OCI-LY3 (cell line): ENCODE measurements at regions not wholly inside any gene's neighbourhood (a gene's known extent, or its start where the extent isn't known, plus 50 kb on each side); places are given as distances from the start of the nearest gene placed in this dataset.

Source experiments
- H2AFZ ChIP-seq: fragments of 200-600, 300-600 bp; shearing (Covaris generic); 2 replicates; pipeline ENCODE4 v1.6.0; 2014; ENCODE audit warnings: antibody characterized with exemption, low read depth, low read length
- H3K27ac ChIP-seq: fragments of 200-600, 300-600 bp; sonication (generic); 2 replicates; pipeline ENCODE4 v1.5.1; 2014; ENCODE audit warnings: mild to moderate bottlenecking, low read length, moderate library complexity, mixed read lengths
- H3K27me3 ChIP-seq: fragments of 200-600, 300-600 bp; sonication (generic); 2 replicates; pipeline ENCODE4 v1.6.1; 2014; ENCODE audit warnings: low read depth, low read length, mixed read lengths
- H3K36me3 ChIP-seq: fragments of 200-600, 300-600 bp; sonication (generic); replicated peaks from 2 replicates; pipeline ENCODE3; 2014; ENCODE audit warnings: low read depth, low read length, mixed read lengths
- H3K4me1 ChIP-seq: fragments of 300-600, 200-600 bp; sonication (generic); 2 replicates; pipeline ENCODE4 v1.6.1; 2014; ENCODE audit warnings: low read length, mixed read lengths
- H3K4me2 ChIP-seq: fragments of 200-600, 300-600 bp; sonication (generic); 2 replicates; pipeline ENCODE4 v1.6.1; 2014; ENCODE audit warnings: low read length, mixed read lengths
- H3K4me3 ChIP-seq: fragments of 300-600, 200-600 bp; sonication (generic); 2 replicates; pipeline ENCODE4 v1.5.1; 2014; ENCODE audit warnings: antibody characterized with exemption, mild to moderate bottlenecking, low read length, moderate library complexity
- H3K79me2 ChIP-seq: fragments of 300-600, 200-600 bp; shearing (Covaris generic); 2 replicates; pipeline ENCODE4 v1.6.1; 2014; ENCODE audit warnings: mild to moderate bottlenecking, low read length, mixed read lengths
- H3K9ac ChIP-seq: fragments of 300-600, 200-600 bp; shearing (Covaris generic); 2 replicates; pipeline ENCODE4 v1.6.0; 2014; ENCODE audit warnings: mild to moderate bottlenecking, low read length, moderate library complexity
- H3K9me3 ChIP-seq: fragments of 200-600, 300-600 bp; shearing (Covaris generic); 2 replicates; pipeline ENCODE4 v1.6.1; 2014; ENCODE audit warnings: low read length, mixed read lengths; ENCODE audit not compliant: insufficient read depth
- H4K20me1 ChIP-seq: fragments of 200-600, 300-600 bp; sonication (generic); 2 replicates; pipeline ENCODE4 v1.6.1; 2016; ENCODE audit warnings: low read length, mixed read lengths; ENCODE audit not compliant: insufficient read depth
- EZH2phosphoT487 ChIP-seq: fragments of 200-600 bp; shearing (Covaris generic); IDR thresholded peaks from 2 replicates; pipeline ENCODE4 v1.6.1; 2018; ENCODE audit warnings: antibody characterized with exemption, mixed run types, low read depth
- TF ChIP-seq, protein P1 (sequence below): fragments of 200-600, 300-600 bp; sonication (generic); IDR thresholded peaks from 2 replicates; pipeline ENCODE4 v1.5.1; 2014; ENCODE audit warnings: antibody characterized with exemption, low read length, low read depth

- no peak overlapping the region for H3K4me3 ChIP-seq
- no peak overlapping the region for H3K4me2 ChIP-seq
- no peak overlapping the region for H2AFZ ChIP-seq
- H4K20me1 ChIP-seq = no peaks in the 10 kb centered on the region
- peaks cover 7% of the 10 kb centered on the region; the same call in 1 of the 2 replicates for H3K4me1 ChIP-seq
- TF ChIP-seq, protein P1, sequence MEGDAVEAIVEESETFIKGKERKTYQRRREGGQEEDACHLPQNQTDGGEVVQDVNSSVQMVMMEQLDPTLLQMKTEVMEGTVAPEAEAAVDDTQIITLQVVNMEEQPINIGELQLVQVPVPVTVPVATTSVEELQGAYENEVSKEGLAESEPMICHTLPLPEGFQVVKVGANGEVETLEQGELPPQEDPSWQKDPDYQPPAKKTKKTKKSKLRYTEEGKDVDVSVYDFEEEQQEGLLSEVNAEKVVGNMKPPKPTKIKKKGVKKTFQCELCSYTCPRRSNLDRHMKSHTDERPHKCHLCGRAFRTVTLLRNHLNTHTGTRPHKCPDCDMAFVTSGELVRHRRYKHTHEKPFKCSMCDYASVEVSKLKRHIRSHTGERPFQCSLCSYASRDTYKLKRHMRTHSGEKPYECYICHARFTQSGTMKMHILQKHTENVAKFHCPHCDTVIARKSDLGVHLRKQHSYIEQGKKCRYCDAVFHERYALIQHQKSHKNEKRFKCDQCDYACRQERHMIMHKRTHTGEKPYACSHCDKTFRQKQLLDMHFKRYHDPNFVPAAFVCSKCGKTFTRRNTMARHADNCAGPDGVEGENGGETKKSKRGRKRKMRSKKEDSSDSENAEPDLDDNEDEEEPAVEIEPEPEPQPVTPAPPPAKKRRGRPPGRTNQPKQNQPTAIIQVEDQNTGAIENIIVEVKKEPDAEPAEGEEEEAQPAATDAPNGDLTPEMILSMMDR = no peak
- TF ChIP-seq EZH2phosphoT487 = no peak
- peaks cover 17% of the 10 kb centered on the region for H3K27me3 ChIP-seq
- H3K27ac ChIP-seq = no peak overlapping the region
- no peaks in the 10 kb centered on the region for H3K9me3 ChIP-seq
- H3K9ac ChIP-seq = no peak overlapping the region
- no peaks in the 10 kb centered on the region for H3K36me3 ChIP-seq
- no peaks in the 10 kb centered on the region for H3K79me2 ChIP-seq
Measured at GRCh38 chr4:152160225-152160800, 375.6 kb downstream of the FBXW7 start.

GRCh38 chr4:152159773-152160172 lies 376.1 kb downstream of the FBXW7 start:
- Histone ChIP-seq H2AFZ (no peak overlapping the region), H3K4me2 (no peak overlapping the region), H3K4me3 (no peak overlapping the region), H3K27me3 (peaks cover 17% of the 10 kb centered on the region), H3K36me3 (no peaks in the 10 kb centered on the region), H3K27ac (no peak overlapping the region), H3K79me2 (no peaks in the 10 kb centered on the region), H3K4me1 (peaks cover 11% of the 10 kb centered on the region; the same call in 1 of the 2 replicates), H3K9ac (no peak overlapping the region), H4K20me1 (no peaks in the 10 kb centered on the region), H3K9me3 (no peaks in the 10 kb centered on the region)
- TF ChIP-seq EZH2phosphoT487 = no peak

GRCh38 chr4:152158225-152158624 lies 377.7 kb downstream of the FBXW7 start:
- TF ChIP-seq, protein P1 = no peak
- TF ChIP-seq EZH2phosphoT487 = no peak
- H3K27ac ChIP-seq = no peak overlapping the region
- no peaks in the 10 kb centered on the region for H3K9me3 ChIP-seq
- no peak overlapping the region for H3K4me2 ChIP-seq
- no peaks in the 10 kb centered on the region for H3K79me2 ChIP-seq
- H4K20me1 ChIP-seq = no peaks in the 10 kb centered on the region
- no peak overlapping the region for H2AFZ ChIP-seq
- H3K4me3 ChIP-seq = no peak overlapping the region
- H3K4me1 ChIP-seq = peaks cover 11% of the 10 kb centered on the region; the same call in 1 of the 2 replicates
- H3K27me3 ChIP-seq = peaks cover 8% of the 10 kb centered on the region
- H3K9ac ChIP-seq = no peak overlapping the region
- H3K36me3 ChIP-seq = no peaks in the 10 kb centered on the region

GRCh38 chr4:152157629-152158028 lies 378.3 kb downstream of the FBXW7 start:
- H3K4me3 ChIP-seq = no peak overlapping the region
- H3K79me2 ChIP-seq = no peaks in the 10 kb centered on the region
- peaks cover 11% of the 10 kb centered on the region; the same call in 1 of the 2 replicates for H3K4me1 ChIP-seq
- no peak overlapping the region for H3K27ac ChIP-seq
- no peaks in the 10 kb centered on the region for H3K36me3 ChIP-seq
- H4K20me1 ChIP-seq = no peaks in the 10 kb centered on the region
- H3K9ac ChIP-seq = no peak overlapping the region
- H2AFZ ChIP-seq = no peak overlapping the region
- no peak overlapping the region for H3K4me2 ChIP-seq
- peaks cover 8% of the 10 kb centered on the region for H3K27me3 ChIP-seq
- H3K9me3 ChIP-seq = no peaks in the 10 kb centered on the region
- TF ChIP-seq, protein P1 = no peak
- no peak for TF ChIP-seq EZH2phosphoT487
